ENCODE measurements at regions not wholly inside any gene's neighbourhood (a gene's known extent, or its start where the extent isn't known, plus 50 kb on each side); places are given as distances from the start of the nearest gene placed in this dataset.

DNA sequence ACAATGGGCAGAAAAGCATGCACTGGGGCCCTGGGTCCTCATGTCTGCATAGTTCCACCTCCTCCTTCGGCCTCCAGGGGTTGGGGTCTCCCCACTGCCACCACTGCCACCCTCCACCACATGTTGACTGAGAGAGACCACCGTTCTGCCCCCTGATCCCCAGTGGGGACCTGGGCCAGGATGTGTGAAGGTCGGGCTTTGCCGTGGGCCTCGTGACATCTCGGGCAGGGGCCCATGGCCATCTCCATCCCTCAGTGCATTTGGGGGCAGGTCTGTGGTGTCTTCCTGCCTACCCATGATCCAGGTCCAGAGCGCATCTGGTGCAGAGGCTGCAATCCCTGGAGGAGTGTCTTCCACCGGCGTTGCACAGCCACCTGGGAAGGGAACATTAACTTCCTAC, 166.8 kb upstream of the POU3F3 start:
- Histone ChIP-seq H4K20me1 (replicated peaks; ENCODE audit: insufficient read depth) (no peaks in the 10 kb centered on the region), H2AFZ (no peak overlapping the region), H3K27me3 (ENCODE audit: insufficient read depth) (no peaks in the 10 kb centered on the region), H3F3A (replicated peaks; ENCODE audit: low read depth) (no peaks in the 10 kb centered on the region), H3K79me2 (replicated peaks; ENCODE audit: insufficient read depth) (no peaks in the 10 kb centered on the region), H3K36me3 (ENCODE audit: insufficient read depth) (no peaks in the 10 kb centered on the region), H3K9me2 (ENCODE audit: insufficient read depth) (no peaks in the 10 kb centered on the region), H3K4me2 (no peak overlapping the region), H3K4me1 (ENCODE audit: insufficient read depth) (no peaks in the 10 kb centered on the region), H3K27ac (ENCODE audit: low read depth) (no peak overlapping the region), H3K4me3 (no peak overlapping the region)
- Mint-ChIP-seq H3K36me3 (ENCODE audit: low read depth) (no peaks in the 10 kb centered on the region), H3K9me3 (no peaks in the 10 kb centered on the region), H3K27me3 (ENCODE audit: insufficient read depth, low read depth, poor library complexity) (no peaks in the 10 kb centered on the region), H3K4me3 (no peak overlapping the region), H3K4me1 (no peaks in the 10 kb centered on the region), H3K27ac (no peak overlapping the region)
- ATAC-seq (no peak), DNase-seq (ENCODE audit: low spot score) (no peak)
- TF ChIP-seq, protein P1, sequence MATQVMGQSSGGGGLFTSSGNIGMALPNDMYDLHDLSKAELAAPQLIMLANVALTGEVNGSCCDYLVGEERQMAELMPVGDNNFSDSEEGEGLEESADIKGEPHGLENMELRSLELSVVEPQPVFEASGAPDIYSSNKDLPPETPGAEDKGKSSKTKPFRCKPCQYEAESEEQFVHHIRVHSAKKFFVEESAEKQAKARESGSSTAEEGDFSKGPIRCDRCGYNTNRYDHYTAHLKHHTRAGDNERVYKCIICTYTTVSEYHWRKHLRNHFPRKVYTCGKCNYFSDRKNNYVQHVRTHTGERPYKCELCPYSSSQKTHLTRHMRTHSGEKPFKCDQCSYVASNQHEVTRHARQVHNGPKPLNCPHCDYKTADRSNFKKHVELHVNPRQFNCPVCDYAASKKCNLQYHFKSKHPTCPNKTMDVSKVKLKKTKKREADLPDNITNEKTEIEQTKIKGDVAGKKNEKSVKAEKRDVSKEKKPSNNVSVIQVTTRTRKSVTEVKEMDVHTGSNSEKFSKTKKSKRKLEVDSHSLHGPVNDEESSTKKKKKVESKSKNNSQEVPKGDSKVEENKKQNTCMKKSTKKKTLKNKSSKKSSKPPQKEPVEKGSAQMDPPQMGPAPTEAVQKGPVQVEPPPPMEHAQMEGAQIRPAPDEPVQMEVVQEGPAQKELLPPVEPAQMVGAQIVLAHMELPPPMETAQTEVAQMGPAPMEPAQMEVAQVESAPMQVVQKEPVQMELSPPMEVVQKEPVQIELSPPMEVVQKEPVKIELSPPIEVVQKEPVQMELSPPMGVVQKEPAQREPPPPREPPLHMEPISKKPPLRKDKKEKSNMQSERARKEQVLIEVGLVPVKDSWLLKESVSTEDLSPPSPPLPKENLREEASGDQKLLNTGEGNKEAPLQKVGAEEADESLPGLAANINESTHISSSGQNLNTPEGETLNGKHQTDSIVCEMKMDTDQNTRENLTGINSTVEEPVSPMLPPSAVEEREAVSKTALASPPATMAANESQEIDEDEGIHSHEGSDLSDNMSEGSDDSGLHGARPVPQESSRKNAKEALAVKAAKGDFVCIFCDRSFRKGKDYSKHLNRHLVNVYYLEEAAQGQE (IDR thresholded peaks at IDR 0.05; ENCODE audit: unreplicated experiment): no peak
- TF ChIP-seq, protein P2, sequence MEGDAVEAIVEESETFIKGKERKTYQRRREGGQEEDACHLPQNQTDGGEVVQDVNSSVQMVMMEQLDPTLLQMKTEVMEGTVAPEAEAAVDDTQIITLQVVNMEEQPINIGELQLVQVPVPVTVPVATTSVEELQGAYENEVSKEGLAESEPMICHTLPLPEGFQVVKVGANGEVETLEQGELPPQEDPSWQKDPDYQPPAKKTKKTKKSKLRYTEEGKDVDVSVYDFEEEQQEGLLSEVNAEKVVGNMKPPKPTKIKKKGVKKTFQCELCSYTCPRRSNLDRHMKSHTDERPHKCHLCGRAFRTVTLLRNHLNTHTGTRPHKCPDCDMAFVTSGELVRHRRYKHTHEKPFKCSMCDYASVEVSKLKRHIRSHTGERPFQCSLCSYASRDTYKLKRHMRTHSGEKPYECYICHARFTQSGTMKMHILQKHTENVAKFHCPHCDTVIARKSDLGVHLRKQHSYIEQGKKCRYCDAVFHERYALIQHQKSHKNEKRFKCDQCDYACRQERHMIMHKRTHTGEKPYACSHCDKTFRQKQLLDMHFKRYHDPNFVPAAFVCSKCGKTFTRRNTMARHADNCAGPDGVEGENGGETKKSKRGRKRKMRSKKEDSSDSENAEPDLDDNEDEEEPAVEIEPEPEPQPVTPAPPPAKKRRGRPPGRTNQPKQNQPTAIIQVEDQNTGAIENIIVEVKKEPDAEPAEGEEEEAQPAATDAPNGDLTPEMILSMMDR (conservative IDR thresholded peaks at IDR 0.05; ENCODE audit: low read depth in 2 of 2): no peak
- TF ChIP-seq EZH2phosphoT487 (IDR thresholded peaks at IDR 0.05; ENCODE audit: unreplicated experiment) (no peak), ZNF331 (CRISPR knock-in tag; IDR thresholded peaks at IDR 0.05; ENCODE audit: low read depth) (no peak), ZNF114 (CRISPR knock-in tag; IDR thresholded peaks at IDR 0.05) (no peak), STAT1 (IDR thresholded peaks at IDR 0.05; ENCODE audit: unreplicated experiment) (no peak), POLR2AphosphoS5 (IDR thresholded peaks at IDR 0.05; ENCODE audit: low read depth) (no peak), JUNB (IDR thresholded peaks at IDR 0.05; ENCODE audit: unreplicated experiment) (no peak), NANOG (IDR thresholded peaks at IDR 0.05; ENCODE audit: borderline replicate concordance) (no peak), EZH2 (IDR thresholded peaks at IDR 0.05; ENCODE audit: low read depth, unreplicated experiment) (no peak), CREB1 (CRISPR knock-in tag; IDR thresholded peaks at IDR 0.05; ENCODE audit: low read depth) (no peak)
- TF ChIP-seq, protein P3, sequence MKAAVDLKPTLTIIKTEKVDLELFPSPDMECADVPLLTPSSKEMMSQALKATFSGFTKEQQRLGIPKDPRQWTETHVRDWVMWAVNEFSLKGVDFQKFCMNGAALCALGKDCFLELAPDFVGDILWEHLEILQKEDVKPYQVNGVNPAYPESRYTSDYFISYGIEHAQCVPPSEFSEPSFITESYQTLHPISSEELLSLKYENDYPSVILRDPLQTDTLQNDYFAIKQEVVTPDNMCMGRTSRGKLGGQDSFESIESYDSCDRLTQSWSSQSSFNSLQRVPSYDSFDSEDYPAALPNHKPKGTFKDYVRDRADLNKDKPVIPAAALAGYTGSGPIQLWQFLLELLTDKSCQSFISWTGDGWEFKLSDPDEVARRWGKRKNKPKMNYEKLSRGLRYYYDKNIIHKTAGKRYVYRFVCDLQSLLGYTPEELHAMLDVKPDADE (IDR thresholded peaks at IDR 0.05): no peak
- TF ChIP-seq, protein P4, sequence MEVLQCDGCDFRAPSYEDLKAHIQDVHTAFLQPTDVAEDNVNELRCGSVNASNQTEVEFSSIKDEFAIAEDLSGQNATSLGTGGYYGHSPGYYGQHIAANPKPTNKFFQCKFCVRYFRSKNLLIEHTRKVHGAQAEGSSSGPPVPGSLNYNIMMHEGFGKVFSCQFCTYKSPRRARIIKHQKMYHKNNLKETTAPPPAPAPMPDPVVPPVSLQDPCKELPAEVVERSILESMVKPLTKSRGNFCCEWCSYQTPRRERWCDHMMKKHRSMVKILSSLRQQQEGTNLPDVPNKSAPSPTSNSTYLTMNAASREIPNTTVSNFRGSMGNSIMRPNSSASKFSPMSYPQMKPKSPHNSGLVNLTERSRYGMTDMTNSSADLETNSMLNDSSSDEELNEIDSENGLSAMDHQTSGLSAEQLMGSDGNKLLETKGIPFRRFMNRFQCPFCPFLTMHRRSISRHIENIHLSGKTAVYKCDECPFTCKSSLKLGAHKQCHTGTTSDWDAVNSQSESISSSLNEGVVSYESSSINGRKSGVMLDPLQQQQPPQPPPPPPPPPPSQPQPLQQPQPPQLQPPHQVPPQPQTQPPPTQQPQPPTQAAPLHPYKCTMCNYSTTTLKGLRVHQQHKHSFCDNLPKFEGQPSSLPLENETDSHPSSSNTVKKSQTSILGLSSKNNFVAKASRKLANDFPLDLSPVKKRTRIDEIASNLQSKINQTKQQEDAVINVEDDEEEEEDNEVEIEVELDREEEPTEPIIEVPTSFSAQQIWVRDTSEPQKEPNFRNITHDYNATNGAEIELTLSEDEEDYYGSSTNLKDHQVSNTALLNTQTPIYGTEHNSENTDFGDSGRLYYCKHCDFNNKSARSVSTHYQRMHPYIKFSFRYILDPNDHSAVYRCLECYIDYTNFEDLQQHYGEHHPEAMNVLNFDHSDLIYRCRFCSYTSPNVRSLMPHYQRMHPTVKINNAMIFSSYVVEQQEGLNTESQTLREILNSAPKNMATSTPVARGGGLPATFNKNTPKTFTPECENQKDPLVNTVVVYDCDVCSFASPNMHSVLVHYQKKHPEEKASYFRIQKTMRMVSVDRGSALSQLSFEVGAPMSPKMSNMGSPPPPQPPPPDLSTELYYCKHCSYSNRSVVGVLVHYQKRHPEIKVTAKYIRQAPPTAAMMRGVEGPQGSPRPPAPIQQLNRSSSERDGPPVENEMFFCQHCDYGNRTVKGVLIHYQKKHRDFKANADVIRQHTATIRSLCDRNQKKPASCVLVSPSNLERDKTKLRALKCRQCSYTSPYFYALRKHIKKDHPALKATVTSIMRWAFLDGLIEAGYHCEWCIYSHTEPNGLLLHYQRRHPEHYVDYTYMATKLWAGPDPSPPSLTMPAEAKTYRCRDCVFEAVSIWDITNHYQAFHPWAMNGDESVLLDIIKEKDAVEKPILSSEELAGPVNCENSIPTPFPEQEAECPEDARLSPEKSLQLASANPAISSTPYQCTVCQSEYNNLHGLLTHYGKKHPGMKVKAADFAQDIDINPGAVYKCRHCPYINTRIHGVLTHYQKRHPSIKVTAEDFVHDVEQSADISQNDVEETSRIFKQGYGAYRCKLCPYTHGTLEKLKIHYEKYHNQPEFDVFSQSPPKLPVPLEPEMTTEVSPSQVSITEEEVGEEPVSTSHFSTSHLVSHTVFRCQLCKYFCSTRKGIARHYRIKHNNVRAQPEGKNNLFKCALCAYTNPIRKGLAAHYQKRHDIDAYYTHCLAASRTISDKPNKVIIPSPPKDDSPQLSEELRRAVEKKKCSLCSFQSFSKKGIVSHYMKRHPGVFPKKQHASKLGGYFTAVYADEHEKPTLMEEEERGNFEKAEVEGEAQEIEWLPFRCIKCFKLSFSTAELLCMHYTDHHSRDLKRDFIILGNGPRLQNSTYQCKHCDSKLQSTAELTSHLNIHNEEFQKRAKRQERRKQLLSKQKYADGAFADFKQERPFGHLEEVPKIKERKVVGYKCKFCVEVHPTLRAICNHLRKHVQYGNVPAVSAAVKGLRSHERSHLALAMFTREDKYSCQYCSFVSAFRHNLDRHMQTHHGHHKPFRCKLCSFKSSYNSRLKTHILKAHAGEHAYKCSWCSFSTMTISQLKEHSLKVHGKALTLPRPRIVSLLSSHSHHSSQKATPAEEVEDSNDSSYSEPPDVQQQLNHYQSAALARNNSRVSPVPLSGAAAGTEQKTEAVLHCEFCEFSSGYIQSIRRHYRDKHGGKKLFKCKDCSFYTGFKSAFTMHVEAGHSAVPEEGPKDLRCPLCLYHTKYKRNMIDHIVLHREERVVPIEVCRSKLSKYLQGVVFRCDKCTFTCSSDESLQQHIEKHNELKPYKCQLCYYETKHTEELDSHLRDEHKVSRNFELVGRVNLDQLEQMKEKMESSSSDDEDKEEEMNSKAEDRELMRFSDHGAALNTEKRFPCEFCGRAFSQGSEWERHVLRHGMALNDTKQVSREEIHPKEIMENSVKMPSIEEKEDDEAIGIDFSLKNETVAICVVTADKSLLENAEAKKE (CRISPR knock-in tag; IDR thresholded peaks at IDR 0.05): no peak
